Right lobe of liver (tissue), 6 donors: ENCODE measurements at regions not wholly inside any gene's neighbourhood (a gene's known extent, or its start where the extent isn't known, plus 50 kb on each side); places are given as distances from the start of the nearest gene placed in this dataset.

Source experiments
- ATAC-seq, 4 donors: fragments of 200-7000 bp; cut with Tn5 transposase; one replicate each; pipeline ENCODE4 v1.9.1; 2020; ENCODE audit warnings: mild to moderate bottlenecking in 4 of 4, moderate library complexity in 4 of 4
- DNase-seq, 3 donors: peaks; one replicate each; pipeline ENCODE4 v3.0.0-alpha.2; 2020
- H3K27ac ChIP-seq, 3 donors: fragments of 200-600 bp; one replicate each; pipeline ENCODE4 v1.8.0; 2022
- H3K27me3 ChIP-seq, 2 donors: fragments of 200-600 bp; one replicate each; pipeline ENCODE4 v1.8.0; 2022
- H3K36me3 ChIP-seq, 4 donors: fragments of 200-600 bp; sonication (generic) in 1 of 4; one replicate each; pipeline versions ENCODE4 v1.5.1 to v1.8.0; 2017 to 2022; ENCODE audit warnings: control low read depth in 1 of 4
- H3K4me1 ChIP-seq, 4 donors: fragments of 200-600 bp; sonication (generic) in 1 of 4; one replicate each; pipeline versions ENCODE4 v1.5.1 to v1.8.0; 2017 to 2022; ENCODE audit warnings: control low read depth in 1 of 4
- H3K4me3 ChIP-seq, 3 donors: fragments of 200-600 bp; one replicate each; pipeline ENCODE4 v1.8.0; 2022
- H3K9me3 ChIP-seq, 4 donors: fragments of 200-600 bp; sonication (generic) in 1 of 4; one replicate each; pipeline versions ENCODE4 v1.5.1 to v1.8.0; 2017 to 2022; ENCODE audit warnings: control low read depth in 1 of 4
- CTCF ChIP-seq, 4 donors: fragments of 200-600 bp in 3 of 4; fragments of 450-650 bp in 1 of 4; IDR thresholded peaks; one replicate each; pipeline versions ENCODE4 v1.5.1 to v1.8.0; 2016 to 2022; ENCODE audit warnings: antibody characterized with exemption in 4 of 4, mild to moderate bottlenecking in 2 of 4
- POLR2A ChIP-seq: fragments of 450-650 bp; IDR thresholded peaks from one replicate; pipeline ENCODE4 v1.6.1; 2017; ENCODE audit warnings: antibody characterized with exemption, mild to moderate bottlenecking
- WGBS: methylation state at CpG from one replicate; pipeline ENCODE4 v1.1.6; 2018; ENCODE audit warnings: low coverage, low lambda C conversion rate; ENCODE audit not compliant: insufficient coverage; ENCODE audit errors: missing lambda C conversion rate; 5-methylcytosine and 5-hydroxymethylcytosine counted together
- intact Hi-C, 2 donors: fragments of 100-400 bp; cut with DNase I; formaldehyde crosslinking; loops; one replicate each; pipeline versions ENCODE4 v1.11.2 to v1.14.1; 2022
- donor health status: DM: no; HTN: yes; CAD: no.
- donor health status: DM: no; HTN: no; CAD: no.
- donor health status: DM: no; HTN: no; CAD: no.
- donor health status: DM: no; HTN: yes; CAD: no.
- donor health status: DM: no; HTN: yes; CAD: no.

- H3K27ac ChIP-seq = no peak overlapping the region
- ATAC-seq = peak; percentile 28 to 65 (median 44)
- intact Hi-C loops = no loop called here
- no peaks in the 10 kb centered on the region for H3K36me3 ChIP-seq
- H3K27me3 ChIP-seq = no peaks in the 10 kb centered on the region
- no peak overlapping the region for H3K4me3 ChIP-seq
- no peaks in the 10 kb centered on the region for H3K9me3 ChIP-seq
- 36% methylated on average over 3 of the region's 3 CpGs for WGBS
- TF ChIP-seq POLR2A (no peak), CTCF (IDR thresholded peaks at IDR 0.05) (no peak)
- no peaks in the 10 kb centered on the region for H3K4me1 ChIP-seq
- no peak for DNase-seq
These were observed 61.8 kb downstream of the S1PR1 start for GRCh38 chr1:101298663-101299062.

GRCh38 chr1:101299141-101299540 is 62.3 kb downstream of the S1PR1 start:
- no peak overlapping the region for H3K27ac ChIP-seq
- H3K9me3 ChIP-seq = no peaks in the 10 kb centered on the region
- WGBS = 69% methylated on average over 3 of the region's 4 CpGs
- ATAC-seq (peak in 2 of 4 donors; percentile 30 to 42), DNase-seq (no peak)
- no peaks in the 10 kb centered on the region for H3K36me3 ChIP-seq
- H3K27me3 ChIP-seq = no peaks in the 10 kb centered on the region
- H3K4me3 ChIP-seq = no peak overlapping the region
- H3K4me1 ChIP-seq = no peaks in the 10 kb centered on the region
- intact Hi-C loops = no loop called here
- no peak for TF ChIP-seq POLR2A
- TF ChIP-seq CTCF (IDR thresholded peaks at IDR 0.05) = no peak

- no peaks in the 10 kb centered on the region for H3K36me3 ChIP-seq
- 84% methylated on average over 3 of the region's 3 CpGs for WGBS
- intact Hi-C loops = no loop called here
- TF ChIP-seq CTCF (IDR thresholded peaks at IDR 0.05) (no peak), POLR2A (no peak)
- no peak for DNase-seq
- no peak for ATAC-seq
- no peaks in the 10 kb centered on the region for H3K4me1 ChIP-seq
- no peak overlapping the region for H3K4me3 ChIP-seq
- H3K27ac ChIP-seq = no peak overlapping the region
- H3K9me3 ChIP-seq = no peaks in the 10 kb centered on the region
- H3K27me3 ChIP-seq = no peaks in the 10 kb centered on the region
These were observed 62.9 kb downstream of the S1PR1 start for GRCh38 chr1:101299710-101300109.

- H3K4me3 ChIP-seq = no peak overlapping the region
- H3K4me1 ChIP-seq = no peaks in the 10 kb centered on the region
- H3K27ac ChIP-seq = no peak overlapping the region
- H3K36me3 ChIP-seq = no peaks in the 10 kb centered on the region
- WGBS = 70% methylated on average over 7 of the region's 7 CpGs
- intact Hi-C loops = no loop called here
- no peaks in the 10 kb centered on the region for H3K9me3 ChIP-seq
- DNase-seq (no peak), ATAC-seq (no peak)
- no peaks in the 10 kb centered on the region for H3K27me3 ChIP-seq
- TF ChIP-seq CTCF (IDR thresholded peaks at IDR 0.05) = no peak
- no peak for TF ChIP-seq POLR2A
These were observed 64.1 kb downstream of the S1PR1 start for GRCh38 chr1:101300916-101301315.

GRCh38 chr1:101301446-101302057 is 64.7 kb downstream of the S1PR1 start:
- intact Hi-C loops = no loop called here
- H3K36me3 ChIP-seq = no peaks in the 10 kb centered on the region
- ATAC-seq (no peak), DNase-seq (no peak)
- no peaks in the 10 kb centered on the region for H3K4me1 ChIP-seq
- no peak overlapping the region for H3K4me3 ChIP-seq
- 66% methylated on average over 5 of the region's 6 CpGs for WGBS
- no peak overlapping the region for H3K27ac ChIP-seq
- no peaks in the 10 kb centered on the region for H3K27me3 ChIP-seq
- H3K9me3 ChIP-seq = no peaks in the 10 kb centered on the region
- TF ChIP-seq POLR2A = no peak
- TF ChIP-seq CTCF (IDR thresholded peaks at IDR 0.05) = no peak
